Neural cell (in vitro differentiated cells): ENCODE measurements at regions not wholly inside any gene's neighbourhood (a gene's known extent, or its start where the extent isn't known, plus 50 kb on each side); places are given as distances from the start of the nearest gene placed in this dataset.

Experiments
- POLR2AphosphoS5 ChIP-seq: IDR thresholded peaks from 2 replicates; pipeline ENCODE4 v1.6.1; 2012
- TAF1 ChIP-seq: IDR thresholded peaks from 2 replicates; pipeline ENCODE4 v1.6.1; 2012; ENCODE audit warnings: low read depth
- TF ChIP-seq, protein P1 (sequence below): fragments of 450-650 bp; IDR thresholded peaks from 2 replicates; pipeline ENCODE4 v1.5.1; 2014; ENCODE audit warnings: antibody characterized with exemption, mild to moderate bottlenecking, moderate library complexity; ENCODE audit not compliant: poor library complexity, severe bottlenecking

DNA sequence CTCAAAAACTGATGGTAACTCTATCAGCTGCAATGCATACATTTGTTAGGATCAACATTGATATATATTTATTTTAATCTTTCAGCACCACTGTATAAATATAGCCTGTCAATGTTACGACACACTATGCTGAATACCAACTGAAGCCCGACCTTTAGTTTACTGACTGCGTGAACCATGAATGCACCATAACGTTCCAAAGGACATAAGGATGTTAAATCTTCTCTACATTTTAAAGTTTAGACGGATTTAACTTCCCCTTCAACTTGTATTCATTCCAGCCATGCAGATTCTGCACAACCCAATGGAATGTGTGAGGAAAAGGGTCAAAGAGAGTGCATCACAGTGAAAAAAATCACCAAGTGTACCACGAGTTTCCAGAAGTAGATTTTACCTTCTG, 489.5 kb downstream of the IRS1 start:
- TF ChIP-seq, protein P1, sequence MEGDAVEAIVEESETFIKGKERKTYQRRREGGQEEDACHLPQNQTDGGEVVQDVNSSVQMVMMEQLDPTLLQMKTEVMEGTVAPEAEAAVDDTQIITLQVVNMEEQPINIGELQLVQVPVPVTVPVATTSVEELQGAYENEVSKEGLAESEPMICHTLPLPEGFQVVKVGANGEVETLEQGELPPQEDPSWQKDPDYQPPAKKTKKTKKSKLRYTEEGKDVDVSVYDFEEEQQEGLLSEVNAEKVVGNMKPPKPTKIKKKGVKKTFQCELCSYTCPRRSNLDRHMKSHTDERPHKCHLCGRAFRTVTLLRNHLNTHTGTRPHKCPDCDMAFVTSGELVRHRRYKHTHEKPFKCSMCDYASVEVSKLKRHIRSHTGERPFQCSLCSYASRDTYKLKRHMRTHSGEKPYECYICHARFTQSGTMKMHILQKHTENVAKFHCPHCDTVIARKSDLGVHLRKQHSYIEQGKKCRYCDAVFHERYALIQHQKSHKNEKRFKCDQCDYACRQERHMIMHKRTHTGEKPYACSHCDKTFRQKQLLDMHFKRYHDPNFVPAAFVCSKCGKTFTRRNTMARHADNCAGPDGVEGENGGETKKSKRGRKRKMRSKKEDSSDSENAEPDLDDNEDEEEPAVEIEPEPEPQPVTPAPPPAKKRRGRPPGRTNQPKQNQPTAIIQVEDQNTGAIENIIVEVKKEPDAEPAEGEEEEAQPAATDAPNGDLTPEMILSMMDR = no peak
- no peak for TF ChIP-seq TAF1
- TF ChIP-seq POLR2AphosphoS5 = no peak
